HG03045 (cell line): ENCODE measurements at regions not wholly inside any gene's neighbourhood (a gene's known extent, or its start where the extent isn't known, plus 50 kb on each side); places are given as distances from the start of the nearest gene placed in this dataset.

Experiments used
- ATAC-seq: cut with Tn5 transposase; IDR thresholded peaks from one replicate; pipeline ENCODE4 v1.9.1; 2021; ENCODE audit warnings: mild to moderate bottlenecking, moderate library complexity; ENCODE audit not compliant: unreplicated experiment

DNA sequence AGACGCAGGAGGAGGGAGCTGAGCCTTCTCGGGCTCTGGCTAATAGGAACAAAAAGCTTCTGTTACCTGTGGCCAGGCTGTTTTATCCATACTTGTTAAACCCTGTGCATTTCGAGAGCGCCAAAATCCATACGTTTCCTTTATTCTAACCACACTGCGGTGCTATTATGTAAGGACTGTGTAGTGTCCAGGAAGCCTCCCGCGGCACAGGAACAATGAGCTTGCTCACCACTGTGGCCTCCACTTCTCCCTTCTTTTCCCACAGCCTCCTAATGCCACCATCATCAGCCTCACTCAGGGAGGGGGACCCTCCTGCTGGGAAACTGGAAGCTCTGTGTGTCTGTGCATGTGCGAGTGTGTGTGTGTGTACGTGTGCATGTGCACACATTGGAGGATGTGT lies 268.5 kb downstream of the HAUS1 start:
- no peak for ATAC-seq

DNA sequence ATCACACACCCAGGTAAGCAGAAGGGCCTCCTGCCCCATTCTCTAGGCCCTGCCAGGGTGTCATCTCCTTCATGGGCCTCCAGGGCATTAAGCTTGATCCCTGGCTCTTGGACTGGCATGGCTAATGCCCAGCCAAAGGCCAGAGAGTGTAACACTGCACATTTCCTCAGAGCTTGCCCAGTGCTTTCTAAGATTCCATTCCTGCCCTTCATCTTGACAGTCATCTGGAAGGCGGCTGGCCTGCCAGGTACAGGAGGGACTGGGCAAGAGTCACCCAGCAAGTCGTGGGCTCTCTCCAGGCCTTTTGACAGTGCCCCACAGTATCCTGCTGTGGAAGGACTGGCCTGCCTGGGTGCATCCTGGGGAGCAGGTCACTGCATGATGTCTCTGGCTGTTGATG lies 268.9 kb downstream of the HAUS1 start:
- no peak for ATAC-seq

DNA sequence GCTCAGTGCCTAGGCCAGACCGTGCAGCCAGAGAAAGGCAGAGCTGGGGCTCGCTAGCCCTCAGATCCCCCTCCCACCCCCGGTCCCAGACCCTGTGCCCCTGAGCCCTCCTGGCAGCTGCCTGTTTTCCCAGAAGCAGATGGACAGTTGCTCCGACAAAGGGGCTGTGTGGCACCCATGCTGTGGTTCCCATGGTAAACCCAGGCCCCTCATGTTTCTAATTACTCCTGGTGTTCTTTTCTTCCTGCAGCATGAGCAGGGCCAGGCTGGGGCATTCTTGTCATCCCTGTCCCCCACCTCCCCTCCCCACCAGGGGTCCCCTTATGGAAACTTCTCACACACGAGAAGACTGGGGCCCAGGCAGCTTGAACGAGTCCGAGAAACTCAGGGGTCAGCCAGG lies 269.6 kb downstream of the HAUS1 start:
- no peak for ATAC-seq

DNA sequence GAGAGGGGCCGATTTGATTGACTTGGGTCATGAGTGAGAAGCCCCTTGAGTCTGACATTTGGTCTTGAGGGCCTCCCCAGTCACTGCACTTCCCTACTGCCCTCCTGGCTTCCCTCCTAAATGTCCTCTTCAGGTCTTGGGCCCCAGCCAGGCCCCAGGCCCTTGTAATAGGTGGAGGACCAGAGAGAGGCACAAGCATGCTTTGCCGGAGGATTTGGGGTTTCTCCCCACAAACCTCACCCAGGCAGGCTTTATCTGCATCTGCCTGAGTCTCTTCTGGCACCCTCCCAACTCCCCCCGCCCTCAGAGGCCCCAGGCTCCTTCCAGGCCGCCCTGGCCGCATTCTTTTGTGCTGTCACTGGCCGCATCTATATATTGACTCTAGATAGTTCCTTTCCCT lies 270.7 kb downstream of the HAUS1 start:
- ATAC-seq = no peak

DNA sequence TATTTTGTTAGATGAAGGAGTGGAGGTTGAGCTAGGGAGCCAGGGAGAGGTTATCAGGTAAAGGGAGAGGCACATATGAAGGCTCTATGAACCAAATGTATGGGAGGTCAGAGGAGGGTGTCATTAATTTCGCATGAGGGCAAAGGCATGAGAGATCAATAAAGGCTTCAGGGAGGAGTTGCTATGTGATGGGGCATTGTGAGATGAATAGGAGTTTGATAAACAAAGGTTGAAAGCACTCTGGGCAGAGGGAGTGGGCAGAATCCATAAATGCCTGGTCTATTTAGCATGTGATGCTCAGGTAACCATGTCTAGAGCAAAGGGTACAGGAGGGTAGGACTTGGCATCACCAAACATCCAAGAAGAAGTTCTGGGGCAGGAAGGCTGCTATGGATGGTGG lies 273.4 kb downstream of the HAUS1 start:
- no peak for ATAC-seq

DNA sequence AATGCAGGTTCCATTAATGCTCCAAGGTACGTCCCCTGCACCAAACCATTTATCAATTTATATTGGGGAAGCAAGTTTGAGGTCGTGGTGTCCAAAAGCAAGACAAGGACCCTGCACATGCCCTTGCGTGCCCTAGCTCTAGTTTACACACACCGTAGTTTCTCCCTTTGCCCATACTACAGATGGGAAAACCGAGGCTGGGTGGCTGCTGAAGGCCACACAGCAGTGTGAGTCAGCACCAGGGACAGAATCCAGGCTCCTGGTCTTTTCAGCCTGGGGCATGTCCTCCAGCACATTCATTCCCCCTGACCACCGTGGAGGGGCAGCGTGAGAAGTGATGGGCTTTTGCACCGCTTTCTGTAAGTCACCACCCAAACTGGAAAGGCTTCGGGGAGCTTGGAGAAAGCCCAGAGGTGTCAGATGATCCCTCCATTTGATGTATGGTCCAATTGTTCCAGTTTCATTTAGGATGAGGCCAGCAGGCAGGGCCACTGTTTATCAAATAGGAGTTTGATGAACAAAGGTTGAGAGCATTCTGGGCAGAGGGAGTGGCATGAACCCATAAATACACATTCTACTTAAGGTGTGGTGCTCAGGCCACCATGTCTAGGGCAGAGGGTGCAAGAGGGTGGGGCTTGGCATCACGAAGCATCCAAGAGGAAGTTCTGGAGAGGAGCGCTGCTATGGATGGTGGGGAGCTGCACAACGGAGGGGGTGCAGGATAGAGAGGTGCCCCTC lies 274.1 kb downstream of the HAUS1 start:
- ATAC-seq = no peak

DNA sequence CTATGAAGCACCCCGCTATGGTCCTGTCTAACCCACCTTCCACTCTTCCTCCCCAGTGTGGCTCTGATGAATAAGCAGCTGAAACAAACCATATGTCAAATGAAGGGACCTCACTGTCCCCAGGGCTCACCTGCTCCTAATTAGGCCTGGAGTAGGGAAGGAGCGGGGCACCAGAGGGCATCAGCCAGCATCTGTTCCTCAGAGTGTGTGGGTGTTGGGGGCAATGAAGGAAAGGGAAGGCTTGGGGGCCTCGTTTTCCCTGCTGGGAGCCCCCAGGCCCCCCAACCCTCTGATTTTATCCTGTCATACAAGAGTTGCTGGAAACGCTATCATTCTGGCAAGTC lies 274.7 kb downstream of the HAUS1 start:
- ATAC-seq = no peak

DNA sequence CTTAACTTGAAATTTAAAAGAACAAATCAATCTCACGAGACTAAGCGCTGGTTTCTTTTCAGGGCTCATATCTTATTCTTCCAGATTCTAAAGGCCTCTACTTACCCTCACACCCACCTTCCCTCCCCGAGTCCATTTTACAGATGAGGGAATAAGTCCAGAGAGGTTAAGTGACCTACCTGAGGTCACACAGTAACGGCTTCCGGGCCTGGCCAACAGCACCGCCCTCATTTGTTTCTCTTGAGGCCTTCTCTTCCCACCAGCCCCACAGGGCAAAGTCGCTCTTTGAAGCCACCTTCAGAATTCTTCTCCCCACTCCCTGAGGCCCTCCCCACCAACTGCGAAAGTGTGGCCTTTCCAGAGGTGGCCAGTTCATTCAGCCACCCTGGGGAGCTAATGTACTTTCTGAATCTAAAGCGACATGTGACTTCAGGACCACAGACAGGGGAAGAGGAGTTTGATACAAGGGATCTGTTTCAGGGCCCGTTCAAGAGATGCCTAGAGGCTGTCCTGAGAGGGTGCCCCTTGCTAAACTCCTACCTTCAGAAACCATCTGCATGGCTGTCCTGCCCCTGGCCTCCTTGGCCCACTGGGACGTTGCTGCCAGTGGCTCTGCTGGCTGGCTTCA lies 275.3 kb downstream of the HAUS1 start:
- no peak for ATAC-seq

DNA sequence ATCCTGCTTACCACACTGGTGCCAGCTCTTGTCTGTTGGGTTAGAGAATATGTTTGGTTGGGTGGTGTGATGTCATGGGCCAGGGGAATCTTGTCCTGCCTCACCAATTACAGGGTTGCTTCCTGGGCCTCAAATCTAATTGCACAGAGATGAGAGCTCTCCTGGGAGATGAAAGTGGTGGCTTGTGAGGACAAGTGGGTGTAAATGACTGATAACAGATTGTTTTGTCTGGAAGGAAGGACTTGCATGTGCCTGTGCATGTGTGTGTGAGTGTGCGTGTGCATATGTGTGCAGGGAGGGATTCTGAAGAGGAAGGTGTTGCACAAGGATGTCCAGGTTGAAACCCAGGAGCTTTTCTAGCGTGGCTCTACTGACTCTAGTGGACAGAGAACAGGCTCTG lies 271.9 kb downstream of the LOXHD1 start:
- no peak for ATAC-seq

DNA sequence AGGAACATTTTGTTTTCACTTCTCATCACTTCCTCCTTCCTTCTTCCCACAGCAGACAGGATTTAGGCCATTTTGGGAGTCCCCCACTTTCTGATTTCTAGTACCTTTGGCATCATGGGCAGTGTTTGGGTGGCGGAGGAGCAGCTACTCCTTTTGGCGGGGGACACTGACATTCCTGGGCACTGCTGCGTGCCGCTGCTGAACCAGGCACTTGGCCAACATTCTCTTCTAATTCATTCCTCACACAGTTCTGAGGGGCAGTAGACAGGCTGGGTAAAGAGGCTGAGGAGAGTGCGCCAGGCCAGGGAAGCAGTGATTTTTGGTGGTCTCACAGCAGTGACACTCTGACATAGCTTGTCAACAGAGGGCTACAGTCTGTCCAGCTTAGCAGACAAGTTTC lies 270.2 kb downstream of the LOXHD1 start:
- ATAC-seq = no peak

DNA sequence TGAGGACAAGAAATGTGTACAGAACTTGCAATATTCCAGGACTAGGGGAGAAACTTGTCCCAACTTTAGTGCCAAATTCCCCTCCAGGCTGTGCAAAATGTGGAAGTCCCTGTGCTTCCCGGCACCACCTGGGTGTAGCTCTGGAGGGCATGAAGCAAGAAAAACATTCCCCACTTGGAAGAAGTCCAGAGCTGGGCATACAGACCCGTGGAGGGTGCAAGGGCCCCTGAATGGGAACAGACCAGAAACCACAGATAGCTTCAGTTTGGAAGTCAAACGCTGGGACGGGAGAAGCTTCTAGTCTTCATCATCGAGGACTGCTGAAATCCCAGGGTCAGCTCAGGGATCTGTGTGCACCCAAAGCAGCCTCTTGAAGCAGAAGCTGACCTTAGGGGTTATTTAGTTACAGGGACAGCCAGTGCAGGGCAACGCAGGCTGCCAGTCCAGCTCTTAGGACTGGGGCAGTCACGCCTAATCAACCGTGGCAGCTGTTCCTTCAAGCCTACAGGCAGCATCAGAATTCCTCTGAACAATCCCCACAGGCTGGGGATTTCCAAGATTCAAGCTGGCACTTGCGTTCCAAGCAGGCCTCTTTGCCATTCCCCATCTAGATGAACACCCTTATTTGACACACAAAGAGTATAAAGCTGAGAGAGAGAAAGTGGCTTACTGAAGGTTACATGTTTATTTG lies 269.4 kb downstream of the LOXHD1 start:
- no peak for ATAC-seq

DNA sequence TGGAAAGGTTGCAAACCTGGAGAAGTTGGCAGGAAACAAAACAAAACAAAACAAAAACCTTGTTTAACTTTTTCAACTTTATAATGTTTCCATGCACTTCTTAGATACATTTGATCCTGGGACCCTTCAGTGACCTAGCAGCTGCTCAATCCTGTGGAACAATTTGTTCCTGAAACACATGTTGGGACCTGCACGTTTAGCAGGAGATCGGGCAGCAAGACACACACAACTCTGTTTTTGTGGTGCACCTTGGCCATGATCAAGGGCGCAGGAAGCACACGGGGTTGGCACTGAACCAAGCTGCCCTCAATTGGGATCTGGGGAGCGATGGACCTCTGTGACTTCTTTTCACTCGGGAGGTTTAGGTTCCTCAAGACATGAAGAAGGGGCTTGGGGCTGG lies 268.7 kb downstream of the LOXHD1 start:
- no peak for ATAC-seq

DNA sequence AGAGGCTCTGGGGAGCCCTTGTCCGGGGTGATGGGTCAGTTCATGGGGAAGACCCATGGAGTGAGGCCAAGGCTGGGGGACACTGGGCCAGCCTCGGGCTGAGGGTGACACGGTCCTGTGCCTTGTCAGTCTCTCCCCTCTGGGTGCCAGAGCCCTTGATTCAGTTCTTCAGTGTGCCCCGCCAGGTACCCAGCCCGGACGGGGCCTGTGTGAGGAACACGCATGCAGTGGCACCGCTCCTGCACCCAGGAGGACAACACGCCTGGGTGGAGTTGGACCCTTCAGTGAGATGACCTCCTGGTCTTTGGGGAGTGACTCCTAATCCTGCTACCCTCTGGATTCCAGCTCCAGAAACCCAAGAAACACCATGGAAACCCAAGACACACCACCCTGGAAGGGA lies 264.4 kb downstream of the LOXHD1 start:
- ATAC-seq = no peak

DNA sequence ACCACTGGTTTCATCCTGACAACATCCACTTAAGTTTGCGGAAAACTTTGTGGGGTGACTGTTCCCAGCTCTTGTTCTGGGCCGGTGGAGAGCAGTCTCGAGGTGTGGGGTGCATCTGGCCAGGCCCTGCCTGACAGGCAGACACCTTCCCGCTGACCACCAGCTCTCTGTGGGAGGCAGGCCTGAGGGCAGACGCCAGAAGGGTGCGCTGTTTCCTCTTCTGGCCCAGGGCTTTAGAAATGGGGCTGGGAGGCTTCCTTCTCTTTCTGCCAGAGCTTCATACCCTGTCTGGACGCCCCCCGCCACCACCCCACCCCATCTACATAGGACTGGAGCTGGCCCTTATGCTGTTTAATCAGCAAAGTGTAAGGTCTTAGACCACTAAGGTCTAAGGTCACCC lies 263.8 kb downstream of the LOXHD1 start:
- no peak for ATAC-seq

DNA sequence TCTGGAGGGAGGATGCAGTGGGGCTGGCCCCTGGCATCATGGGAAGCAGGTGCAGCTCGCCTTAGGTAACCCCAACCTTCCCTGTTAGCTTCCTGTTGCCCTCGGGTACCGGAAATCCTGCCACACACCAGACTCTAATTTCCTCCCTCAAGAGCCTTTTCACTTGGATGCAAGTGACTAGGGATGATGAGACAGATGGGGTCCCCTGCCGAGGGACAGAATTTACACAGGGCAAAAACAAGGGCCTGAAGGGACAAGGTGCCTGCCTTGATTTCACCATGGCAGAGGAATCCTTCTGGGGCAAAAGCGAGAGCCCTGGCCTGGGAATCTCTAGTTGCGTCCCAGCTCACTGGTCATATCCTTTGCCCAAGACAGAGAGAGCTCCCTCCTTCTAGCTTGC lies 263.1 kb downstream of the LOXHD1 start:
- no peak for ATAC-seq

DNA sequence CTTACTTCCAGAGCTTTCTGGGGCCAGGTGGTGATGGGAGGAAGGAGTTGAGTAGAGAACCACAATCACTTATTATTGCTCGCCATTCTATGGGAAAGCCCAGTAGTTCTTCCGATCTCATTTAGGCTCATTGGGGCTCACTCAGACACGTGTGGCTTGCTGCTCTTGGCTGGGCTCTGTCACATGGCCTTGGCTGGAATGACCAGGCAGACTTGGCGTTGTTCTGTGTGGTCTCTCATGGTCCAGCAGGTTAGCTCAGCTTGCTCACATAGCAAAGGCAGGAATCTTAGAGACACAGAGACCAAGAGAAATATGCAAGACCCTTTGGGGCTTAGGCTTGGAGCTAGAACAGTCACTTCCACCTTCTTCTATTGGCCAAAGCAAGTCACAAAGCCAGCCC lies 261.2 kb downstream of the LOXHD1 start:
- ATAC-seq = no peak

DNA sequence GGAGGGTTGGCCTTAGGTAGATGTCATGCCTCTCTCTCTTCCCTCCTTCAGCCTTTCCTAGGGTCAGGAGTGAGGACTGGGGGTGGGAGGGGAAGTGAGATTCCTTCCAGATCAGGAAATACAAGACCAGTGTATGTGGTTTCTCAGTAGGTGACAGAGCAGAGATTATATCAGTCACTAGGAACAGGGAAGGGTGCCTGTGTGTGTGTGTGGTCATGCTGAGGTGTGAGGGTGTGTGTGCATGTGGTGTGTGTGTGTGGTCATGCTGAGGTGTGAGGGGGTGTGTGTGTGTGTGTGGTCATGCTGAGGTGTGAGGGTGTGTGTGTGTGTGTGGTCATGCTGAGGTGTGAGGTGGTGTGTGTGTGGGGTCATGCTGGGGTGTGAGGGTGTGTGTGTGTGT lies 259.8 kb downstream of the LOXHD1 start:
- ATAC-seq = no peak

DNA sequence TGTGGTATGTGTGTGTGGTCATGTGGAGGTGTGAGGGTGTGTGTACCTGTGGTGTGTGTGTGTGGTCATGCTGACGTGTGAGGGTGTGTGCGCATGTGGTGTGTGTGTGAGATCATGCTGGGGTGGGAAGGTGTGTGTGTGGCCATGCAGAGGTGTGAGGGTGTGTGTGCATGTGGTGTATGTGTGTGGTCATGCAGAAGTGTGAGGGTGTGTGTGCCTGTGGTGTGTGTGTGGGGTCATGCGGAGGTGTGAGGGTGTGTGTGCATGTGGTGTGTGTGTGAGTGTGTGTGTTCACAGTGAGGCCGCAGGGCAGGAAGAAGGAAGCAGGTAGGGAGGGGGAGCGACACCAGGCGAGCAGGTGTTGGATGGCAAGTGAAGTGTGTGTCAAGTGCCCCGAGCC lies 259.0 kb downstream of the LOXHD1 start:
- ATAC-seq = no peak

DNA sequence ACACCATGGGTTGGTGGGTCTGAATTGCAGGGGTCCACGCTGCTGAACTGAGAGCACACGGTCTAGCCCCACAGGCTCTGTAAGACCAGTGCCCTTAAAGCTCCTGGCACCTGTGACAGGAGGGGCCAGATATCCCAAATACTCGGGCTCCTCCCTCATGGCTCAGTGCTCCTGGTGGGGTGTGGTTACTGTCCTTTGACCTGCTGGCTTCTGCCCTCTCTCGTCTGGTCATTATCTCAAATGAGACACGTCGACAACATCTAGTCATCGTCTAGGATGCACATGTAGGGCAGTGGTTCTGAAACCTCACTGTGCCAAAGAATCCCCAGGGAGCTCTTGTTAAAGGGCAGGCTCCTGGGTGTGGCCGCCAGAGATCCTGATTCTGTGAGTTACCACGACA lies 258.4 kb downstream of the LOXHD1 start:
- ATAC-seq = no peak

DNA sequence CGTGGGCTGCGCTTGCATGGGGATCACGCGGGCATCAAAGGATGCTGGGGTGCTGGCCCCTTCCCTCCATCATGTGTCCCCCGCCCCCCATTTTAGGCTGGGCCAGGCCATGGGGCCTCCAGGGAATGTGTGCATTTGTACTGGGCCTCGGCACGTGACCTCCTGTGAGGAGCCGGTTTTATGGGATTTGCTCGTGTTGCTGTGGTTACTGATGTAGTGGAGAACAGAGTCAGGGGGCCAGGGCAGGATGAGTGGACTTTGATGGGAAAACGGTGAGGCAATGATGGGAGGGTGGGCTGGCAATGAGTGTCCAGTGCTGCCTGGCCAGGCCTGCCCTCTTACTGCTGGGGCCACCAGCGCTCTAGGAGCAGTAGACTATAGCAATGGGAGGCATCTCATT lies 257.7 kb downstream of the LOXHD1 start:
- ATAC-seq = no peak

DNA sequence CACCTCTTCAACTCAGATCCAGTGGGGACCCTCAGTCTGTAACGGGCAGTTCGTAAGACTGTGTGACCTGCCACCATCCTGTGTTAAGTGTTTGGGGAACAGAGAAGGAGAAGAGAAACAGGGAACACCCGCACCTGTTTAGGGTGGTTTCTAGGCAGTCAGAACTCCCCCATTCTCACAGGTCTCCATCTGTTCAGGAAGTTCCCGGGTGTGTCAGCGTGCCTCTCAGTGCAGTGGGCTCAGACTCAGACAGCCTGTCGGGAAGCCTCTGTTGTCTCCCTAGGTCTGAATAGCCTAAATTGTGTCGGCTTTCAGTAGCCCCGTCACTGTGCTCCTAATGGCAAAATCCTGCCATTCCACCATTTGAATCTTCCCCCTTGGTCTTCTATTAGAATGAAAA lies 256.6 kb downstream of the LOXHD1 start:
- no peak for ATAC-seq

DNA sequence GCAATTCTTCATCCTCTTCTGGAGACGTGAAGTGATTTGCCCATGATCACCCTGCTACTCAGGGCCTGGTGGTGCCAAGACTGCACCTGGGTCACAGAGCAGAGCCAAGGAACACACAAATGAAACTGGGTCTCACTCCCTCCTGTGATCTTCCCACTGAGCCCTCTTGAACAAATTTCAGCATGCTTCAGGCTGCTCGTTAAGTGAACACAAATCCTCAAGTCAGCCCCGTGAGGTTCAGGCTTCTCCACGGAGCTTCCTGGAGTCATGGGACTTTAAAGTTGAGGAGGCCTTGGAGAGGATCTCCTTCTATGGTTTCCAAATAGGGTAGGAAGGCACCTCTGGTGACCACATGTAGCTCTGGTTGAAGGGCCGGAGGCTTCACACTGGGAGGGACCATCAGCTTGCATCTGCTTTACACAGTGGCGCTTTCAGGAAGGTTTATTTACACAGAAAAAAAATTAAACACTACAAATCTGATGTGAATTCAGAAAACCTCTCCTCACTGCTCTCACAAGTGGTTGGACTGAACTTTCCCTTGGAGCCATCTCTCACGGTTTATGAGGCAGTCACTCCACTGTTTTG lies 255.4 kb downstream of the LOXHD1 start:
- no peak for ATAC-seq
